HEK293 (cell line): ENCODE measurements at regions not wholly inside any gene's neighbourhood (a gene's known extent, or its start where the extent isn't known, plus 50 kb on each side); places are given as distances from the start of the nearest gene placed in this dataset.

Experiments used
- ZNF324 ChIP-seq: fragments of 450-650 bp; formaldehyde crosslinking; IDR thresholded peaks from 2 replicates; pipeline ENCODE4 v1.5.1; 2016; ENCODE audit warnings: missing biosample characterization, missing genetic modification characterization
- TF ChIP-seq, protein P1 (sequence below): fragments of 450-650 bp; formaldehyde crosslinking; IDR thresholded peaks from 2 replicates; pipeline ENCODE4 v1.5.1; 2016; ENCODE audit warnings: missing biosample characterization, missing genetic modification characterization

DNA sequence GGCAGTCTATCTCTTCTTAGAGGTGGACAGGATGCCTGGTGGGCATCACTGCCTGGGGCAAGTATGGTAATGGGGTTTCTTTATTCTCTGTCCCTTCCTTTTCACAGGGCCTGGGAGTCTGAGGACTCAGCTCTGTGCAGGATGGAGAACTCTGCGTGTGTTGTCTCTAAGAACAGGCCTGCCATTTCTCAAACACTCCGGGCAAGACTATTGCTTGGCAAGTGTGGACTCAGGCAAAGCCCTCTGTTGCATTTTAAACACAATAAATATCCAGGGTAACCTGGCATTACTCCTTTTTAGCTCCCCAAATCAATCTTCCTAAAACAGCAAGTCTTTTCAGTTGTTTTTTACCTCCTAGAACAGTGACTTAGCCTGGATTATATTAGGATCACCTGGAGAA lies 185.1 kb upstream of the ROPN1 start:
- TF ChIP-seq ZNF324 (tag by site-specific recombination): no peak
- TF ChIP-seq, protein P1, sequence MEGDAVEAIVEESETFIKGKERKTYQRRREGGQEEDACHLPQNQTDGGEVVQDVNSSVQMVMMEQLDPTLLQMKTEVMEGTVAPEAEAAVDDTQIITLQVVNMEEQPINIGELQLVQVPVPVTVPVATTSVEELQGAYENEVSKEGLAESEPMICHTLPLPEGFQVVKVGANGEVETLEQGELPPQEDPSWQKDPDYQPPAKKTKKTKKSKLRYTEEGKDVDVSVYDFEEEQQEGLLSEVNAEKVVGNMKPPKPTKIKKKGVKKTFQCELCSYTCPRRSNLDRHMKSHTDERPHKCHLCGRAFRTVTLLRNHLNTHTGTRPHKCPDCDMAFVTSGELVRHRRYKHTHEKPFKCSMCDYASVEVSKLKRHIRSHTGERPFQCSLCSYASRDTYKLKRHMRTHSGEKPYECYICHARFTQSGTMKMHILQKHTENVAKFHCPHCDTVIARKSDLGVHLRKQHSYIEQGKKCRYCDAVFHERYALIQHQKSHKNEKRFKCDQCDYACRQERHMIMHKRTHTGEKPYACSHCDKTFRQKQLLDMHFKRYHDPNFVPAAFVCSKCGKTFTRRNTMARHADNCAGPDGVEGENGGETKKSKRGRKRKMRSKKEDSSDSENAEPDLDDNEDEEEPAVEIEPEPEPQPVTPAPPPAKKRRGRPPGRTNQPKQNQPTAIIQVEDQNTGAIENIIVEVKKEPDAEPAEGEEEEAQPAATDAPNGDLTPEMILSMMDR (tag by site-specific recombination): no peak
